HCT116 (cell line): ENCODE measurements at regions not wholly inside any gene's neighbourhood (a gene's known extent, or its start where the extent isn't known, plus 50 kb on each side); places are given as distances from the start of the nearest gene placed in this dataset.

Experiments
- JUND ChIP-seq: IDR thresholded peaks from 2 replicates; pipeline ENCODE4 v1.6.1; 2012
- POLR2A ChIP-seq: IDR thresholded peaks from 2 replicates; pipeline ENCODE4 v1.7.0; 2011; ENCODE audit warnings: borderline replicate concordance; ENCODE audit not compliant: insufficient read depth, insufficient read length; ENCODE audit errors: extremely low read depth
- ZNF274 ChIP-seq: fragments of 200-500 bp; sonication (Bioruptor generic); IDR thresholded peaks from 2 replicates; pipeline ENCODE4 v1.6.1; 2014; ENCODE audit warnings: mild to moderate bottlenecking, low read depth, low read length, inconsistent platforms

GRCh38 chr6:170093276-170093657 is 197.6 kb downstream of the DLL1 start:
- TF ChIP-seq ZNF274: no peak
- no peak for TF ChIP-seq JUND
- no peak for TF ChIP-seq POLR2A
